ENCODE measurements at regions not wholly inside any gene's neighbourhood (a gene's known extent, or its start where the extent isn't known, plus 50 kb on each side); places are given as distances from the start of the nearest gene placed in this dataset.

GRCh38 chr18:73421010-73421409 is 553.2 kb upstream of the NETO1 start:
- intact Hi-C loops (cut with micrococcal nuclease): no loop called here
- Mint-ChIP-seq H3K4me3 (ENCODE audit: unreplicated experiment) (no peak overlapping the region), H3K27ac (ENCODE audit: low read depth, unreplicated experiment) (no peak overlapping the region), H3K4me1 (ENCODE audit: insufficient read depth, unreplicated experiment) (no peaks in the 10 kb centered on the region), H3K36me3 (ENCODE audit: insufficient read depth, unreplicated experiment) (no peaks in the 10 kb centered on the region), H3K27me3 (ENCODE audit: insufficient read depth, unreplicated experiment) (no peaks in the 10 kb centered on the region), H3K9me3 (ENCODE audit: unreplicated experiment) (no peaks in the 10 kb centered on the region)
- no peak for DNase-seq (ENCODE audit: unreplicated experiment)
- CTCF ChIA-PET: no interaction called here
- POLR2A ChIA-PET: no interaction called here
- BruUV-seq (replicated peaks): no TSS peak
- no peak for TF ChIP-seq CTCF (IDR thresholded peaks at IDR 0.05; ENCODE audit: unreplicated experiment)

- ChIA-PET CTCF (interaction anchor here (0.5 to 1.2 kb wide), 3 partner anchors 30 to 593 kb away, joined by 3 to 7 read pairs (median 3); no protein-coding TSS in a partner anchor), POLR2A (interaction anchor here (1.2 kb wide), 1 partner anchor 17 kb away, joined by 3 read pairs; no protein-coding TSS in a partner anchor)
- H3K4me1 Mint-ChIP-seq (ENCODE audit: insufficient read depth, unreplicated experiment): no peaks in the 10 kb centered on the region
- intact Hi-C loops (cut with micrococcal nuclease): no loop called here
- no peaks in the 10 kb centered on the region for H3K27me3 Mint-ChIP-seq (ENCODE audit: insufficient read depth, unreplicated experiment)
- BruUV-seq (replicated peaks): no TSS peak
- TF ChIP-seq CTCF (IDR thresholded peaks at IDR 0.05; ENCODE audit: unreplicated experiment): no peak
- no peak overlapping the region for H3K27ac Mint-ChIP-seq (ENCODE audit: low read depth, unreplicated experiment)
- no peak overlapping the region for H3K4me3 Mint-ChIP-seq (ENCODE audit: unreplicated experiment)
- H3K9me3 Mint-ChIP-seq (ENCODE audit: unreplicated experiment): no peaks in the 10 kb centered on the region
- no peaks in the 10 kb centered on the region for H3K36me3 Mint-ChIP-seq (ENCODE audit: insufficient read depth, unreplicated experiment)
- DNase-seq (ENCODE audit: unreplicated experiment): no peak
Measured at GRCh38 chr18:73419531-73419930, 551.7 kb upstream of the NETO1 start.

GRCh38 chr18:73414598-73414997 is 546.8 kb upstream of the NETO1 start:
- no peak for TF ChIP-seq CTCF (IDR thresholded peaks at IDR 0.05; ENCODE audit: unreplicated experiment)

GRCh38 chr18:73414069-73414468 is 546.3 kb upstream of the NETO1 start:
- intact Hi-C loops (cut with micrococcal nuclease): no loop called here
- CTCF ChIA-PET: no interaction called here

More at GRCh38 chr18:73414598-73414997, 546.8 kb upstream of the NETO1 start:
- DNase-seq (ENCODE audit: unreplicated experiment): peak; percentile 1
- intact Hi-C loops (cut with micrococcal nuclease): no loop called here
- no peak overlapping the region for H3K4me3 Mint-ChIP-seq (ENCODE audit: unreplicated experiment)
- H3K27me3 Mint-ChIP-seq (ENCODE audit: insufficient read depth, unreplicated experiment): no peaks in the 10 kb centered on the region
- ChIA-PET POLR2A (no interaction called here), CTCF (no interaction called here)
- BruUV-seq (replicated peaks): no TSS peak
- no peaks in the 10 kb centered on the region for H3K4me1 Mint-ChIP-seq (ENCODE audit: insufficient read depth, unreplicated experiment)
- H3K9me3 Mint-ChIP-seq (ENCODE audit: unreplicated experiment): no peaks in the 10 kb centered on the region
- H3K36me3 Mint-ChIP-seq (ENCODE audit: insufficient read depth, unreplicated experiment): no peaks in the 10 kb centered on the region
- H3K27ac Mint-ChIP-seq (ENCODE audit: low read depth, unreplicated experiment): no peak overlapping the region

More at GRCh38 chr18:73414069-73414468, 546.3 kb upstream of the NETO1 start:
- Mint-ChIP-seq H3K4me3 (ENCODE audit: unreplicated experiment) (no peak overlapping the region), H3K4me1 (ENCODE audit: insufficient read depth, unreplicated experiment) (no peaks in the 10 kb centered on the region), H3K9me3 (ENCODE audit: unreplicated experiment) (no peaks in the 10 kb centered on the region), H3K36me3 (ENCODE audit: insufficient read depth, unreplicated experiment) (no peaks in the 10 kb centered on the region), H3K27me3 (ENCODE audit: insufficient read depth, unreplicated experiment) (no peaks in the 10 kb centered on the region), H3K27ac (ENCODE audit: low read depth, unreplicated experiment) (no peak overlapping the region)
- POLR2A ChIA-PET: interaction anchor here (0.7 kb wide), 1 partner anchor 889 kb away, joined by 3 read pairs; no protein-coding TSS in a partner anchor
- no peak for DNase-seq (ENCODE audit: unreplicated experiment)
- no TSS peak for BruUV-seq (replicated peaks)
- no peak for TF ChIP-seq CTCF (IDR thresholded peaks at IDR 0.05; ENCODE audit: unreplicated experiment)

Data from MCF 10A (cell line).